ENCODE measurements at regions not wholly inside any gene's neighbourhood (a gene's known extent, or its start where the extent isn't known, plus 50 kb on each side); places are given as distances from the start of the nearest gene placed in this dataset.

GRCh38 chr13:97130190-97130589 is 91.9 kb upstream of the MBNL2 start:
- TF ChIP-seq EZH2 (IDR thresholded peaks at IDR 0.05; ENCODE audit: low read length) (no peak), CTCF (optimal IDR thresholded peaks at IDR 0.05 in 1 of 3, IDR thresholded peaks at IDR 0.05 in 1 of 3, conservative IDR thresholded peaks at IDR 0.05 in 1 of 3; ENCODE audit: extremely low read depth in 1 of 3, insufficient read depth in 2 of 3, low read length in 3 of 3) (no peak)

Measured in keratinocyte (primary cell).